ENCODE measurements at regions not wholly inside any gene's neighbourhood (a gene's known extent, or its start where the extent isn't known, plus 50 kb on each side); places are given as distances from the start of the nearest gene placed in this dataset.

GRCh38 chr5:61270510-61271165 lies 61.4 kb upstream of the ZSWIM6 start:
- TF ChIP-seq CTCF (IDR thresholded peaks at IDR 0.05; ENCODE audit: low read depth, low read length) (no peak), POLR2A (IDR thresholded peaks at IDR 0.05; ENCODE audit: extremely low read depth, insufficient read length) (no peak), MAX (IDR thresholded peaks at IDR 0.05; ENCODE audit: low read depth, low read length) (no peak)
